GM12875 (cell line): ENCODE measurements at regions not wholly inside any gene's neighbourhood (a gene's known extent, or its start where the extent isn't known, plus 50 kb on each side); places are given as distances from the start of the nearest gene placed in this dataset.

Experiments
- H3K4me3 ChIP-seq: one replicate; pipeline ENCODE4 v1.5.1; 2011; ENCODE audit warnings: low read depth, low read length, control low read depth
- TF ChIP-seq, protein P1 (sequence below): IDR thresholded peaks from 2 replicates; pipeline ENCODE4 v1.5.1; 2011; ENCODE audit warnings: low read depth, mild to moderate bottlenecking, control low read depth, inconsistent platforms, low read length, moderate library complexity, borderline replicate concordance; ENCODE audit not compliant: insufficient read depth

DNA sequence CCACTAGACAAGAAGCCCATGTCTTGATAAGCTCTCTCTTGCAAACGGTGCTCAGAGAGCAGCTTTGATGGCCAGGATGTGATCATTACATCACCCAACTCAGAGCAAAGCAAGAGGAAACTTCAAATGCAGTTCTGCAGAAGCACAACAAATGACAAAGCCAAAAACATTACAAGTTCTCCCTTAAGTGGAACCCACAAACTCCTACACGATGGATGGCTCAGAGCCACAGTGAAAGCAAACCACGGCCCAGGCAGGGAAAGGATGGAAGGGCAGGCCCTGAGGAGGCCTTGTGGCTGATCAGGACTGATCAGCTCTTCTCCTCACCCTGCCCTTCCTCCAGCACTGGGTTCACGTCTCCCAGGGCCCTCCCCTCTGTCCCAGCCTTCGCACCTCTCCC, 326.4 kb downstream of the EIPR1 start:
- TF ChIP-seq, protein P1, sequence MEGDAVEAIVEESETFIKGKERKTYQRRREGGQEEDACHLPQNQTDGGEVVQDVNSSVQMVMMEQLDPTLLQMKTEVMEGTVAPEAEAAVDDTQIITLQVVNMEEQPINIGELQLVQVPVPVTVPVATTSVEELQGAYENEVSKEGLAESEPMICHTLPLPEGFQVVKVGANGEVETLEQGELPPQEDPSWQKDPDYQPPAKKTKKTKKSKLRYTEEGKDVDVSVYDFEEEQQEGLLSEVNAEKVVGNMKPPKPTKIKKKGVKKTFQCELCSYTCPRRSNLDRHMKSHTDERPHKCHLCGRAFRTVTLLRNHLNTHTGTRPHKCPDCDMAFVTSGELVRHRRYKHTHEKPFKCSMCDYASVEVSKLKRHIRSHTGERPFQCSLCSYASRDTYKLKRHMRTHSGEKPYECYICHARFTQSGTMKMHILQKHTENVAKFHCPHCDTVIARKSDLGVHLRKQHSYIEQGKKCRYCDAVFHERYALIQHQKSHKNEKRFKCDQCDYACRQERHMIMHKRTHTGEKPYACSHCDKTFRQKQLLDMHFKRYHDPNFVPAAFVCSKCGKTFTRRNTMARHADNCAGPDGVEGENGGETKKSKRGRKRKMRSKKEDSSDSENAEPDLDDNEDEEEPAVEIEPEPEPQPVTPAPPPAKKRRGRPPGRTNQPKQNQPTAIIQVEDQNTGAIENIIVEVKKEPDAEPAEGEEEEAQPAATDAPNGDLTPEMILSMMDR, result no peak
- H3K4me3 ChIP-seq, result no peak overlapping the region

DNA sequence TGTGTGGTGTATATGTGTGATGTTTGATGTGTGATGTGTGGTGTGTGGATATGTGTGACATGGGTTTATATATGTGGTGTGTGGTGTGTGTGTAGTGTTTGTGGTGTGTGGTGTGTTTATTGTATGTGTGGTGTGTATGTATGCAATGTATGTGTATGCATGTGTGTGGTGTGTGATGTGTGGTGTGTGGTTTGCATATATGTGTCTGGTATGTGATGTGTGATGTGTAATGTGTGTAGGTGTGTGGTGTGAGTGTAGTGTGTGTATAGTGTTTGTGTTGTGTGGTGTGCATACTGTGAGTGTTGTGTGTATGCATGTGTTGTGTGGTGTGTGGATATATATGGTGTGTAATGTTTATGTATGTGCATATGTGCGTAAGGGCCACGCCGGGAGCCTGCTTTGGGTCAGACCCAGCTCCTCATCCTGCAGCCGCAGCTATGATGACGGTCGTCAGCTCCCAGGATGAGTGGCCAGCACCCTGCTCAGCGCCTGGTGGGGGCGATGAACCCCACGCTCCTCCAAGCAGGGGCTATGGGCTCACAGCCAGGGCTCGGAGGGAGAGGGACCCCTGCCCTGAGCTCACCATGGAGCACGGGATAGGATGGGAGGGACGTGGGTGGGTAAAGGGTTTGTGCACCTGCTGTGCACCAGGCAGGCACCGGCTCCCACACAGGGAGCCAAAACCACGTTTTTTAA, 331.3 kb downstream of the EIPR1 start:
- TF ChIP-seq, protein P1, result no peak
- H3K4me3 ChIP-seq, result no peak overlapping the region

DNA sequence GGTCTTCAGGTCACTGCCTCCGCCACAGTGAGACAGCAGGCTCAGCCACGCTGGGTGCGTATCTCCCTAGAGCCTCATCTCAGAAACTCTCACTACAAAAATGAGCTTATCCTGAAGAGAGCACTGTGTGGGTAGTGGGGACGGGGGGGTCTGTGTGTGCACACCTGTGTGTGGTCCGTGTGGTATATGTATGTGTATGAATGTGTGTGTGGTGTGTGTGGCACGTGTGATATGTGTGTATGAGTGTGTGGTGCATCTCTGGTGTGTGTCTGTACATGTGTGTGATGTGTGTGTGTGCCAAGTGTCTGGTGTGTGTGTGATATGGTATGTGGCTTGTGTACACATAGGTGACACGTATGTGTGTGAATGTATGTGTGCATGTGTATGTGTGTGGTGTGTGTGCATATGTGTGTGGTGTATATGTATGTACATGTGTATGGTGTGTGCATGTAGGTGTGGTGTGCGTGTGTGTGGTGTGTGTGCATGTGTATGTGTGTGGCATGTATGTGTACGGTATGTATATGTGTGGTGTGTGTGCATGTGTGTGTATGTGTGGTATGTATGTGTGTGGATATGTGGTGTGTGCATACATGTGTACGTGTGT, 332.2 kb downstream of the EIPR1 start:
- TF ChIP-seq, protein P1, result no peak
- H3K4me3 ChIP-seq, result no peak overlapping the region

DNA sequence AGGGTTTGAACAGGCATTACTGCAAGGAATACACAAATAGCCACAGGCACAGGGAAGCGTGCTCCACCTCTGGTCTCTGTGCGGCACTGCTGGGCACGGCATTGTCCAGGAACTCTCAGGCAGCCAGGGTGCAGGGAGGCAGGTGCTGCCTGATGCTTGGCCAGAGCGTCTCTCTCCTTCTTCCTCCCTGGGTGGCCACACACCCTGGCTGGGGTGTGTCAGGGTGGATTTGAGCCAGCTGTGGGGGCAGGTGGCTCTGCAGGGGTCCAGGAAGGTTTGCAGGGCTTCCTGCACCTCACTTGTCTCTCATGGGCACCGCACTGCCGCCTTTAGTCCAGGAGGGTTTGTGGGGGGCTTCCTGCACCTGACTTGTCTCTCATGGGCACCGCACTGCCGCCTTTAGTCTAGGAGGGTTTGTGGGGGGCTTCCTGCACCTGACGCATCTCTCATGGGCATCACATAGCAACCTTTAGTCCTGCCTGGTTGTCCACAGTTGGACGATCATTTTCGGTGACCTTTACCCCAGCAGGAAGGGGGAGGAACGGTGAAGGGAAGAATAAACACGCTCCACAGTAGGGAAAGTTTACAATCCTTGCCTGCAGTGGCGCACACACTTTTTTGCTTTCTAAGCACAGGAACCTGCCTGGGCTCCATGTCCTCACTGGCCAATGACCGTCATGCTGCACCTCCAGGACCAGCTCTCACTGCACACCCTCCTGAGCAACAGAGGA, 332.9 kb downstream of the EIPR1 start:
- H3K4me3 ChIP-seq, result no peak overlapping the region
- TF ChIP-seq, protein P1, result no peak

DNA sequence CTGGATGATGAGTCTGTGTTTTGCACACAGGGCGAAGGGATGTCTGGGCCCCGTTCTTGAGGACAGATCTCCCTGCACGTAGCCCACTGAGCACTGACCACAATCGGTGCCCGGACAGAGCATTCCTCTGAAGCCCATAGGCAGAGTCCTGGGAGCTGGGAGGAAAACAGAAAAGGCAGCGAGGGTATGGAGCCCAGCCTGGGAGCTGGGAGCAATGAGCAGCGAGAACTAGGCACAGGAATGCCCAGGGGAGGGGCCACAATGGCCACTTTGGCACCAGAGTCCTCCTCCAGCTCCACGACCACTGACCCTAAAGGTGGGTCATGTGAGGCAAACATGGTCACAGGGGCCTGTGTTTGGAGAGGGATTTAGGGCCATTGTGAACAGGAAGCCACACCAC, 333.9 kb downstream of the EIPR1 start:
- TF ChIP-seq, protein P1, result no peak

DNA sequence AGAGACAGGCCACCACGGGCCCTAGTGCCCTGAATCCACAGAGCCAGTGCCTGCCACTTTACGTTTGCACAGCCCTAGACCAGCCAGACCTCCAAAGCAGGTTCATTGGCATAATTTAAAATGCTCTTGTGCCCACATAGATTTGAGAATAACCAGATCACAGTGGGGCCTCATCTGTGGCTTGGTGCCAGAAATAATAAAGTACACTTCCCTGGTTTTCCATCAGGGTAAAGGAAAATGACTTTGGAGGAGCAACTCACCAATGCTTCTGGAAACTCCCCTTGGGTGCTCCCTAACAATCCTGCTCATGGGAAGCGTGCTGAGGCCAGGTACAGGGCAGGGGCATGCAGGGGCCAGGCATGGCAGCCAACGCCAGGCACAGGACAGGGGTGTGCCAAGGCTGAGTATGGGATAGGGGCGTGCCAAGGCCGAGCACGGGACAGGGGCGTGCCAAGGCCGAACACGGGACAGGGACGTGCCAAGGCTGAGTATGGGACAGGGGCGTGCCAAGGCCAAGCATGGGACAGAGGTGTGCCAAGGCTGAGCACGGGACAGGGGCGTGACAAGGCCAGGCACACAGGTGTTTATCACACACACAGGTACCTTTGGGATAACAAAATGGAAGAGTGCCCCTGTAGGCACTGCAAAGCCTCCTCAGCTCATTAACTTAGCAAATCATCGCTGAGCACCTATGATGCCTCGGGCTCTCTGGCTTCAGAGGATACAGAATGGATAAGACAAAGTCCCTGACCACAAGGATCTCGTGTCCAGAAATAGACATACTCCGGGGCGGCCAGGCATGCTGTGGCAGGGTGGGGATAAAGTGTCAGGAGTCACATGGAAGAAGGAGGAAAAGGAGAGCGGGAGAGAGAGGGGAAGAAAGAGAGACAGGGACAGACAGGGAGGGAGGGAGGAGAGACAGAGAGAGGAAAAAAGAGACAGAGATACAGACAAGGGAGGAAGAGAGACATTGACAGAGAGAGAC, 334.7 kb downstream of the EIPR1 start:
- TF ChIP-seq, protein P1, result no peak
- no peak overlapping the region for H3K4me3 ChIP-seq

More for the DNA sequence above, 333.9 kb downstream of the EIPR1 start:
- no peak overlapping the region for H3K4me3 ChIP-seq
